Stomach (tissue), 4 donors: ENCODE measurements at regions not wholly inside any gene's neighbourhood (a gene's known extent, or its start where the extent isn't known, plus 50 kb on each side); places are given as distances from the start of the nearest gene placed in this dataset.

Experiments used
- CTCF ChIP-seq, 7 experiments: fragments of 450-650 bp in 4 of 7; fragments of 200-600 bp in 3 of 7; sonication (generic) in 3 of 7; IDR thresholded peaks; one replicate each; pipeline ENCODE4 v1.5.1; 2016 to 2019; ENCODE audit warnings: antibody characterized with exemption in 7 of 7, control low read depth in 2 of 7, mild to moderate bottlenecking in 1 of 7
- POLR2A ChIP-seq, 4 donors: fragments of 450-650 bp; IDR thresholded peaks; one replicate each; pipeline ENCODE4 v1.6.1; 2016; ENCODE audit warnings: antibody characterized with exemption in 4 of 4, control low read depth in 2 of 4, mild to moderate bottlenecking in 1 of 4, moderate library complexity in 1 of 4
- POLR2AphosphoS5 ChIP-seq, 3 donors: sonication (generic); formaldehyde crosslinking; IDR thresholded peaks; one replicate each; pipeline ENCODE4 v1.6.1; 2016; ENCODE audit warnings: antibody characterized with exemption in 3 of 3

DNA sequence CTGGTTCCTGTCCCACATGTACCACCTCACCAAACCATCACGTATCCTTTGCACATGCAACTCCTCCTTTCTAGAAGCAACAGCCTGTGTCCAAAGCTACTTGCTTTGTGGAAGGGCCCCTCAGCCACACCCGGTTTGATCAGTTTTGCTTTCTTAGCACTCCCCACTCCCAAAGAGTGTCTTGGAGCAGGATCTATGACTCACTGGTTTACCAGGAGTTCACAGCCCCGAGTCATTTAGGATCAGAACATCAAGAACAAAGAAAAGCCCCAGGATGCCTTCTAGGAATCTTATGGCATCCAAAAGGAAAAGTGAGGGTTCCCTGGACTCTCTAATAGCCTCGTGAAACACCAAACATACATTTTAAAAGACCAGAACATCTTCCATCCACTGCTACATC, 50.7 kb upstream of the IGF1R start:
- TF ChIP-seq CTCF (IDR thresholded peaks at IDR 0.05) (no peak), POLR2A (IDR thresholded peaks at IDR 0.05) (no peak), POLR2AphosphoS5 (IDR thresholded peaks at IDR 0.05) (no peak)
